ENCODE measurements at regions not wholly inside any gene's neighbourhood (a gene's known extent, or its start where the extent isn't known, plus 50 kb on each side); places are given as distances from the start of the nearest gene placed in this dataset.

DNA sequence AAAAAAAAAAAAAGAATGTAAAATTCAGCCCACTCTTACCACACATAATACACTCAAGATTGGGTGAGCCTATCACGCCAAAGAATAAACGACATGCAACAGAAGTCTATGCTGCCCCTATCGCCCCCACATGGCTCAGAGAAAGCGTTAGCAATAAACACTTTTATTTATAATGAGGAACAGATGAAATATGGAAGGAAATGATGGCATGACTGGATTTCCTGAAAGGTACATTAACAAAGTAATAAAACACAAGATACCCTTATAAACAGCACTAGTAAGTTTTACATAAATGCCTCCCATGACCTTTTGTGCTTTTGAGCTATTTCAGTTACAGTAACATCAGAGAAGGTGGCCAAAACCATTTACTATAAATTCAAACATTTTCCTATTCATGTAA lies 71.4 kb upstream of the SCAF8 start:
- H3K4me2 ChIP-seq: no peak overlapping the region
- H3K9me3 ChIP-seq: no peaks in the 10 kb centered on the region
- no peak for ATAC-seq
- 65% methylated on average over 4 of the region's 4 CpGs for WGBS (ENCODE audit: missing lambda C conversion rate)
- H3K4me1 ChIP-seq: no peaks in the 10 kb centered on the region
- TF ChIP-seq CBX2 (IDR thresholded peaks at IDR 0.05; ENCODE audit: borderline replicate concordance, low read depth): no peak
- TF ChIP-seq BHLHE40 (IDR thresholded peaks at IDR 0.05; ENCODE audit: low read depth, low read length): no peak
- TF ChIP-seq SMC3 (IDR thresholded peaks at IDR 0.05): no peak
- no peak for TF ChIP-seq RAD21 (conservative IDR thresholded peaks at IDR 0.05 in 1 of 2, IDR thresholded peaks at IDR 0.05 in 1 of 2)
- TF ChIP-seq MAZ (IDR thresholded peaks at IDR 0.05; ENCODE audit: borderline replicate concordance, low read depth, low read length): no peak
- TF ChIP-seq, protein P1, sequence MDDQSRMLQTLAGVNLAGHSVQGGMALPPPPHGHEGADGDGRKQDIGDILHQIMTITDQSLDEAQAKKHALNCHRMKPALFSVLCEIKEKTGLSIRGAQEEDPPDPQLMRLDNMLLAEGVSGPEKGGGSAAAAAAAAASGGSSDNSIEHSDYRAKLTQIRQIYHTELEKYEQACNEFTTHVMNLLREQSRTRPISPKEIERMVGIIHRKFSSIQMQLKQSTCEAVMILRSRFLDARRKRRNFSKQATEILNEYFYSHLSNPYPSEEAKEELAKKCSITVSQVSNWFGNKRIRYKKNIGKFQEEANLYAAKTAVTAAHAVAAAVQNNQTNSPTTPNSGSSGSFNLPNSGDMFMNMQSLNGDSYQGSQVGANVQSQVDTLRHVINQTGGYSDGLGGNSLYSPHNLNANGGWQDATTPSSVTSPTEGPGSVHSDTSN (IDR thresholded peaks at IDR 0.05): no peak
- TF ChIP-seq CHD2 (IDR thresholded peaks at IDR 0.05; ENCODE audit: low read length, partially characterized antibody): no peak
- ChIA-PET CTCF (no interaction called here), POLR2A (no interaction called here)
- DNase-seq (ENCODE audit: low read depth in 1 of 2, low spot score in 1 of 2): no peak
- no peak for FAIRE-seq
- no peak overlapping the region for H3K4me3 ChIP-seq
- H3K27ac ChIP-seq: no peak overlapping the region

DNA sequence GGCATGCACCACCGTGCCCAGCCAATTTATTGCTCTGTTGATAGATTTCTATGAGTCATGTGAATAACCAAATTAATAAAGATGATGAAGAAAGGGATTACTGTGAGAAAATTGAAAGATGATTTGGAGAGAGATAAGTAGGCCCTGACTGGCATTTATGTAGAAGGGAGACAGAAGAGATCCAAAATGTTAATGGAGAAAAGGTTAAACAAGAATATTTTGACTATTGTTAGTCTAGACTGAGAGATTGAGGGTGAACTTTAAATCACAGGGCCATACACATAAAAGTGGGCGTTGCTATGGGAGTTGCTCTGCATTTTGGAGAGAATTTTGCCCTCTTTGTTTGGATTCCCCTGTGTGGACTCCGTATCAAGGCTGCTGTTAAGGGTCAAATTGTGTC lies 68.9 kb upstream of the SCAF8 start:
- CTCF ChIA-PET: no interaction called here
- no peak for ATAC-seq
- TF ChIP-seq KDM1A (IDR thresholded peaks at IDR 0.05; ENCODE audit: low read depth) (no peak), HOXB13 (CRISPR knock-in tag; IDR thresholded peaks at IDR 0.05; ENCODE audit: low read depth) (no peak), POLR2A (IDR thresholded peaks at IDR 0.05; ENCODE audit: low read length) (no peak)

DNA sequence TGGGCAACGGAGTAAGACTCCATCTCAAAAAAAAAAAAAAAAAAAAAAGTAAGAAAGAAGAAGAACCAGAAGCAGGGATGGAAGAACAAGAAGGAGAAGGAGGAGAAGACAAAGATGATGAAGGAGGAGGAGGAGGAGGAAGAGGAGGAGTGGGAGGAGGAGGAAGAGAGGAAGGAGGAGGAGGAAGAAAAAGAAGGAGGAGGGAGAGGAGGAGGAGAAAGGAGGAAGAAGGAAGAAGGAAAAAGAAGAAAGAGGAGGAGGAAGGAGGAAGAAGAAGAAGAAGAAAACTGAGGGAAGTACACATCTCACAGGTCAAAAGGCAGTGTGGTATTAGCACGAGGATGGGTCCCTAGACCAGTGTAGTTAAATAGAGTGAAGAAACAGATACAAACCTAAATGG lies 65.1 kb upstream of the SCAF8 start:
- 69% methylated on average over 2 of the region's 2 CpGs for WGBS (ENCODE audit: missing lambda C conversion rate)
- H3K4me2 ChIP-seq: no peak overlapping the region
- FAIRE-seq: no peak

More for the DNA sequence above, 68.9 kb upstream of the SCAF8 start:
- POLR2A ChIA-PET: no interaction called here
- no peaks in the 10 kb centered on the region for H3K9me3 ChIP-seq
- H3K4me1 ChIP-seq: no peaks in the 10 kb centered on the region
- WGBS (ENCODE audit: missing lambda C conversion rate): 53% methylated on average over 3 of the region's 3 CpGs
- no peak overlapping the region for H3K27ac ChIP-seq
- H3K4me3 ChIP-seq: no peak overlapping the region
- DNase-seq (ENCODE audit: low read depth in 1 of 2, low spot score in 1 of 2) (no peak), FAIRE-seq (no peak)
- no peak overlapping the region for H3K4me2 ChIP-seq

DNA sequence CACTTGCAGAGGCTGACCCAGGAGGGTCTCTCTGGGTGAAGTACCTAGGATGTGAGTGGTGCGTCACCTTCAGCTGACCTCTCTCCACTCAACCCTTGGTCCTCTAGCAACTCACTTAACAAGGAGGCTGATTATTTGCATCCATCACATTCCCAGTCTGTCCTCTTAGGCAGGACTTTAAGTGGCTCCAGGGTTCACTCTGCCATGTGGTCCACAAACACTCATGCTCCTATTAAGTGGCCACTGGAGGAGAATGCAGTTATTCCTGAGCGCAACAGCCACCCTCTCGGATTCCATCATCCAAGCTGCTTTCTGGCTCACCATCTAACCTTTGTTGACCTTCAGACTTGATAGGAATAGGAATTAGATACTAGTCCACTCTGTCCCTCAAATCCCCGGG lies 61.1 kb upstream of the SCAF8 start:
- ChIA-PET CTCF (interaction anchor here (1.2 kb wide), 1 partner anchor 134 kb away, joined by 3 read pairs; no protein-coding TSS in a partner anchor), POLR2A (no interaction called here)
- Histone ChIP-seq H3K4me2 (no peak overlapping the region), H3K9me3 (no peaks in the 10 kb centered on the region), H3K4me1 (no peaks in the 10 kb centered on the region), H3K4me3 (no peak overlapping the region), H3K27ac (no peak overlapping the region)
- TF ChIP-seq RCOR1 (IDR thresholded peaks at IDR 0.05; ENCODE audit: low read depth, low read length) (no peak), CBX2 (IDR thresholded peaks at IDR 0.05; ENCODE audit: borderline replicate concordance, low read depth) (no peak)
- no peak for ATAC-seq
- FAIRE-seq: no peak
- no peak for DNase-seq (ENCODE audit: low read depth in 1 of 2, low spot score in 1 of 2)
- 75% methylated on average over 2 of the region's 4 CpGs for WGBS (ENCODE audit: missing lambda C conversion rate)

More for the DNA sequence above, 65.1 kb upstream of the SCAF8 start:
- Histone ChIP-seq H3K9me3 (no peaks in the 10 kb centered on the region), H3K27ac (no peak overlapping the region), H3K4me3 (no peak overlapping the region), H3K4me1 (no peaks in the 10 kb centered on the region)
- ChIA-PET POLR2A (no interaction called here), CTCF (interaction anchor here (0.6 kb wide), 1 partner anchor 292 kb away, joined by 4 read pairs; no protein-coding TSS in a partner anchor)
- ATAC-seq (no peak), DNase-seq (ENCODE audit: low read depth in 1 of 2, low spot score in 1 of 2) (no peak)
- TF ChIP-seq ZSCAN20 (CRISPR knock-in tag; IDR thresholded peaks at IDR 0.05): no peak

DNA sequence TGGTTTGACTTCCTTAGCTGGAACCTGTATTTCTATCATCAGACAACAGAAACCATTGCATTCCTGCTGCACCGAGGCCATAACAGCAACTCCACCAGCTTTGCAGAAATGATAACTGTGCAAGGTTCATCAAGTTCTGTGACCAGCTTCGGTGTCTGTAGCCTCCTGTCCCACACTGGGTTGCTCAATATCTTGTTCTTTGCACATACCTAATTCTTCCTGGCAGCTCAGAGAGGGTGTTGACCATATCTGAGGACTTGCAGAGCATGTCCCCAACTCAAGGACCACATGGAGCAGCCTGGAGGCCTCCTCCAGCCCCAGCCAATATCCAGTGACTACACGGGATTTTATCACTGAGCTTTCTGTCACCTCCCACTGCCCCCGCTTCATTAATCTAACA lies 59.3 kb upstream of the SCAF8 start:
- ChIA-PET POLR2A (no interaction called here), CTCF (interaction anchor here (1.0 to 3.3 kb wide), 8 partner anchors 16 to 444 kb away, joined by 3 to 78 read pairs (median 4); no protein-coding TSS in a partner anchor)
- Histone ChIP-seq H3K4me1 (no peaks in the 10 kb centered on the region), H3K4me2 (no peak overlapping the region), H3K4me3 (no peak overlapping the region), H3K9me3 (no peaks in the 10 kb centered on the region), H3K27ac (no peak overlapping the region)
- FAIRE-seq: no peak
- no peak for ATAC-seq
- 51% methylated on average over 4 of the region's 4 CpGs for WGBS (ENCODE audit: missing lambda C conversion rate)
- no peak for TF ChIP-seq RCOR1 (IDR thresholded peaks at IDR 0.05; ENCODE audit: low read depth, low read length)
- TF ChIP-seq RAD21 (conservative IDR thresholded peaks at IDR 0.05 in 1 of 2, IDR thresholded peaks at IDR 0.05 in 1 of 2): no peak
- TF ChIP-seq CBX8 (IDR thresholded peaks at IDR 0.05): no peak
- TF ChIP-seq, protein P2, sequence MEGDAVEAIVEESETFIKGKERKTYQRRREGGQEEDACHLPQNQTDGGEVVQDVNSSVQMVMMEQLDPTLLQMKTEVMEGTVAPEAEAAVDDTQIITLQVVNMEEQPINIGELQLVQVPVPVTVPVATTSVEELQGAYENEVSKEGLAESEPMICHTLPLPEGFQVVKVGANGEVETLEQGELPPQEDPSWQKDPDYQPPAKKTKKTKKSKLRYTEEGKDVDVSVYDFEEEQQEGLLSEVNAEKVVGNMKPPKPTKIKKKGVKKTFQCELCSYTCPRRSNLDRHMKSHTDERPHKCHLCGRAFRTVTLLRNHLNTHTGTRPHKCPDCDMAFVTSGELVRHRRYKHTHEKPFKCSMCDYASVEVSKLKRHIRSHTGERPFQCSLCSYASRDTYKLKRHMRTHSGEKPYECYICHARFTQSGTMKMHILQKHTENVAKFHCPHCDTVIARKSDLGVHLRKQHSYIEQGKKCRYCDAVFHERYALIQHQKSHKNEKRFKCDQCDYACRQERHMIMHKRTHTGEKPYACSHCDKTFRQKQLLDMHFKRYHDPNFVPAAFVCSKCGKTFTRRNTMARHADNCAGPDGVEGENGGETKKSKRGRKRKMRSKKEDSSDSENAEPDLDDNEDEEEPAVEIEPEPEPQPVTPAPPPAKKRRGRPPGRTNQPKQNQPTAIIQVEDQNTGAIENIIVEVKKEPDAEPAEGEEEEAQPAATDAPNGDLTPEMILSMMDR (IDR thresholded peaks at IDR 0.05): no peak
- no peak for TF ChIP-seq KDM1A (IDR thresholded peaks at IDR 0.05; ENCODE audit: low read depth)
- TF ChIP-seq, protein P3, sequence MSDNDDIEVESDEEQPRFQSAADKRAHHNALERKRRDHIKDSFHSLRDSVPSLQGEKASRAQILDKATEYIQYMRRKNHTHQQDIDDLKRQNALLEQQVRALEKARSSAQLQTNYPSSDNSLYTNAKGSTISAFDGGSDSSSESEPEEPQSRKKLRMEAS (IDR thresholded peaks at IDR 0.05): no peak
- TF ChIP-seq, protein P4, sequence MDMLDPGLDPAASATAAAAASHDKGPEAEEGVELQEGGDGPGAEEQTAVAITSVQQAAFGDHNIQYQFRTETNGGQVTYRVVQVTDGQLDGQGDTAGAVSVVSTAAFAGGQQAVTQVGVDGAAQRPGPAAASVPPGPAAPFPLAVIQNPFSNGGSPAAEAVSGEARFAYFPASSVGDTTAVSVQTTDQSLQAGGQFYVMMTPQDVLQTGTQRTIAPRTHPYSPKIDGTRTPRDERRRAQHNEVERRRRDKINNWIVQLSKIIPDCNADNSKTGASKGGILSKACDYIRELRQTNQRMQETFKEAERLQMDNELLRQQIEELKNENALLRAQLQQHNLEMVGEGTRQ (IDR thresholded peaks at IDR 0.05): no peak
- TF ChIP-seq PHF8 (IDR thresholded peaks at IDR 0.05; ENCODE audit: borderline replicate concordance, low read depth): no peak
- no peak for DNase-seq (ENCODE audit: low read depth in 1 of 2, low spot score in 1 of 2)

Data from A549 (cell line).